Ovary (tissue), 7 donors: ENCODE measurements at regions not wholly inside any gene's neighbourhood (a gene's known extent, or its start where the extent isn't known, plus 50 kb on each side); places are given as distances from the start of the nearest gene placed in this dataset.

Source experiments
- DNase-seq, 5 donors: peaks; one replicate each; pipeline ENCODE4 v3.0.0-alpha.2; 2019 to 2020
- H3K27ac ChIP-seq, 2 donors: fragments of 200-600 bp; one replicate each; pipeline versions ENCODE4 v1.5.1 to v1.8.0; 2019 to 2022
- H3K27me3 ChIP-seq: fragments of 200-600 bp; one replicate; pipeline ENCODE4 v1.8.0; 2022
- H3K36me3 ChIP-seq: fragments of 200-600 bp; sonication (generic); one replicate; pipeline ENCODE4 v1.5.1; 2019
- H3K4me1 ChIP-seq: one replicate; pipeline ENCODE4 v1.8.1; 2013; ENCODE audit warnings: mild to moderate bottlenecking, moderate library complexity; ENCODE audit not compliant: insufficient read depth
- H3K4me3 ChIP-seq: fragments of 200-600 bp; sonication (generic); one replicate; pipeline ENCODE4 v1.5.1; 2017
- H3K9me3 ChIP-seq, 2 donors: fragments of 200-600 bp in 1 of 2; sonication (generic) in 1 of 2; one replicate each; pipeline versions ENCODE4 v1.5.1 to v1.8.1; 2013 to 2019; ENCODE audit warnings: mild to moderate bottlenecking in 1 of 2, moderate library complexity in 1 of 2
- CTCF ChIP-seq, 3 donors: fragments of 450-650 bp in 2 of 3; fragments of 200-600 bp in 1 of 3; IDR thresholded peaks; one replicate each; pipeline versions ENCODE4 v1.5.1 to v1.8.0; 2016 to 2022; ENCODE audit warnings: antibody characterized with exemption in 3 of 3, mild to moderate bottlenecking in 1 of 3
- EP300 ChIP-seq: sonication (generic); formaldehyde crosslinking; IDR thresholded peaks from one replicate; pipeline ENCODE4 v1.6.1; 2017; ENCODE audit warnings: antibody characterized with exemption
- POLR2A ChIP-seq: fragments of 450-650 bp; IDR thresholded peaks from one replicate; pipeline ENCODE4 v1.6.1; 2017; ENCODE audit warnings: antibody characterized with exemption, mild to moderate bottlenecking, moderate library complexity
- WGBS, 3 donors: extraction: QIAGEN DNeasy Blood & Tissue Kit in 1 of 3; methylation state at CpG; one replicate each; pipeline versions ENCODE4 v1.1.5 to v1.1.7; 2013 to 2017; 5-methylcytosine and 5-hydroxymethylcytosine counted together
- intact Hi-C, 4 donors: fragments of 100-400 bp; cut with DNase I; formaldehyde crosslinking; loops; one replicate each; pipeline versions ENCODE4 v1.11.0 to v1.15.1; 2022 to 2023
- donor health status: DM: no; HTN: no; CAD: no; lungs with moderate emphysema.
- donor health status: DM: no; HTN: no; CAD: no.
- donor health status: Bipolar disorder and iron deficiency.
- donor health status: DM: no; HTN: no; CAD: no.
- donor health status: DM: yes; HTN: yes; CAD: no.

- Histone ChIP-seq H3K27me3 (no peaks in the 10 kb centered on the region), H3K9me3 (no peaks in the 10 kb centered on the region), H3K4me1 (no peaks in the 10 kb centered on the region), H3K27ac (no peak overlapping the region), H3K4me3 (no peak overlapping the region), H3K36me3 (no peaks in the 10 kb centered on the region)
- 11 to 17% (median 14%) methylated on average over 4 of the region's 4 CpGs for WGBS, 3 donors
- no peak for TF ChIP-seq EP300
- intact Hi-C loops, result no loop called here
- DNase-seq, result no peak
These were observed 283.8 kb downstream of the C7orf25 start for GRCh38 chr7:42628054-42628453.

- intact Hi-C loops, result no loop called here
- 33 to 37% (median 34%) methylated on average over 3 of the region's 3 CpGs for WGBS, 3 donors
- Histone ChIP-seq H3K9me3 (no peaks in the 10 kb centered on the region), H3K4me3 (no peak overlapping the region), H3K36me3 (no peaks in the 10 kb centered on the region), H3K27ac (no peak overlapping the region), H3K27me3 (no peaks in the 10 kb centered on the region), H3K4me1 (no peaks in the 10 kb centered on the region)
- DNase-seq, result no peak
- no peak for TF ChIP-seq CTCF (IDR thresholded peaks at IDR 0.05)
- no peak for TF ChIP-seq EP300
- no peak for TF ChIP-seq POLR2A
These were observed 284.2 kb downstream of the C7orf25 start for GRCh38 chr7:42627626-42628025.

- intact Hi-C loops, result no loop called here
- Histone ChIP-seq H3K27ac (no peak overlapping the region), H3K27me3 (no peaks in the 10 kb centered on the region), H3K9me3 (no peaks in the 10 kb centered on the region), H3K4me1 (no peaks in the 10 kb centered on the region), H3K4me3 (no peak overlapping the region), H3K36me3 (no peaks in the 10 kb centered on the region)
- DNase-seq, result no peak
- WGBS, 3 donors, result 69 to 78% (median 69%) methylated on average over 2 of the region's 2 CpGs
- TF ChIP-seq POLR2A, result no peak
- TF ChIP-seq CTCF (IDR thresholded peaks at IDR 0.05), result no peak
- TF ChIP-seq EP300, result no peak
These were observed 284.8 kb downstream of the C7orf25 start for GRCh38 chr7:42627101-42627500.

- whole genome bisulfite sequencing, 3 donors, result 84 to 91% (median 86%) methylated on average over 4 of the region's 4 CpGs
These were observed 286.4 kb downstream of the C7orf25 start for GRCh38 chr7:42625421-42625820.

GRCh38 chr7:42624471-42624870, 287.4 kb downstream of the C7orf25 start:
- no peak overlapping the region for H3K27ac ChIP-seq
- H3K36me3 ChIP-seq, result no peaks in the 10 kb centered on the region
- H3K9me3 ChIP-seq, result no peaks in the 10 kb centered on the region
- no peak for TF ChIP-seq EP300
- TF ChIP-seq POLR2A, result no peak
- no peak for TF ChIP-seq CTCF (IDR thresholded peaks at IDR 0.05)
- H3K4me3 ChIP-seq, result no peak overlapping the region
- H3K4me1 ChIP-seq, result no peaks in the 10 kb centered on the region
- DNase-seq, result no peak
- H3K27me3 ChIP-seq, result no peaks in the 10 kb centered on the region
- intact Hi-C loops, result no loop called here

More at GRCh38 chr7:42625421-42625820, 286.4 kb downstream of the C7orf25 start:
- H3K27me3 ChIP-seq, result no peaks in the 10 kb centered on the region
- no peak for DNase-seq
- no peaks in the 10 kb centered on the region for H3K36me3 ChIP-seq
- TF ChIP-seq EP300 (no peak), POLR2A (no peak), CTCF (IDR thresholded peaks at IDR 0.05) (no peak)
- intact Hi-C loops, result no loop called here
- no peaks in the 10 kb centered on the region for H3K4me1 ChIP-seq
- H3K27ac ChIP-seq, result no peak overlapping the region
- H3K9me3 ChIP-seq, result no peaks in the 10 kb centered on the region
- H3K4me3 ChIP-seq, result no peak overlapping the region
